HG02588 (cell line): ENCODE measurements at regions not wholly inside any gene's neighbourhood (a gene's known extent, or its start where the extent isn't known, plus 50 kb on each side); places are given as distances from the start of the nearest gene placed in this dataset.
"Not testable (repeated sequence)": the region's sequence is repeated elsewhere in the genome, so short reads cannot be mapped to it uniquely, and the experiment has no call there.

ENCODE experiments used
- ATAC-seq: cut with Tn5 transposase; IDR thresholded peaks from one replicate; pipeline ENCODE4 v1.9.1; 2021; ENCODE audit warnings: mild to moderate bottlenecking, moderate library complexity; ENCODE audit not compliant: unreplicated experiment

- ATAC-seq, result no peak
Observed at GRCh38 chr13:73820285-73820684, 313.9 kb downstream of the KLF12 start.

- no peak for ATAC-seq
Observed at GRCh38 chr13:73819711-73820110, 314.5 kb downstream of the KLF12 start.

GRCh38 chr13:73816702-73817101 is 317.5 kb downstream of the KLF12 start:
- ATAC-seq, result no peak

GRCh38 chr13:73815796-73816195 is 318.4 kb downstream of the KLF12 start:
- ATAC-seq, result no peak

- no peak for ATAC-seq
Observed at GRCh38 chr13:73810647-73811046, 323.6 kb downstream of the KLF12 start.

- no peak for ATAC-seq
Observed at GRCh38 chr13:73809561-73809960, 324.6 kb downstream of the KLF12 start.

- ATAC-seq, result no peak
Observed at GRCh38 chr13:73808318-73808717, 325.9 kb downstream of the KLF12 start.

GRCh38 chr13:73805326-73805958 is 328.8 kb downstream of the KLF12 start:
- ATAC-seq, result not testable (repeated sequence)

- no peak for ATAC-seq
Observed at GRCh38 chr13:73803997-73804396, 330.2 kb downstream of the KLF12 start.

- ATAC-seq, result no peak
Observed at GRCh38 chr13:73800011-73800410, 334.2 kb downstream of the KLF12 start.

- ATAC-seq, result no peak
Observed at GRCh38 chr13:73794755-73795154, 339.4 kb downstream of the KLF12 start.

- no peak for ATAC-seq
Observed at GRCh38 chr13:73793361-73793760, 340.8 kb downstream of the KLF12 start.

GRCh38 chr13:73792796-73793195 is 341.4 kb downstream of the KLF12 start:
- ATAC-seq, result no peak

GRCh38 chr13:73782450-73783449 is 351.5 kb downstream of the KLF12 start:
- no peak for ATAC-seq

- ATAC-seq, result no peak
Observed at GRCh38 chr13:73781384-73781783, 352.8 kb downstream of the KLF12 start.

- no peak for ATAC-seq
Observed at GRCh38 chr13:73779881-73780280, 354.3 kb downstream of the KLF12 start.

- no peak for ATAC-seq
Observed at GRCh38 chr13:73778242-73778864, 355.9 kb downstream of the KLF12 start.

GRCh38 chr13:73777134-73777533 is 357.1 kb downstream of the KLF12 start:
- ATAC-seq, result no peak

GRCh38 chr13:73776151-73776785 is 357.9 kb downstream of the KLF12 start:
- no peak for ATAC-seq

GRCh38 chr13:73773168-73773549 is 361.0 kb downstream of the KLF12 start:
- no peak for ATAC-seq
